ENCODE measurements at regions not wholly inside any gene's neighbourhood (a gene's known extent, or its start where the extent isn't known, plus 50 kb on each side); places are given as distances from the start of the nearest gene placed in this dataset.

DNA sequence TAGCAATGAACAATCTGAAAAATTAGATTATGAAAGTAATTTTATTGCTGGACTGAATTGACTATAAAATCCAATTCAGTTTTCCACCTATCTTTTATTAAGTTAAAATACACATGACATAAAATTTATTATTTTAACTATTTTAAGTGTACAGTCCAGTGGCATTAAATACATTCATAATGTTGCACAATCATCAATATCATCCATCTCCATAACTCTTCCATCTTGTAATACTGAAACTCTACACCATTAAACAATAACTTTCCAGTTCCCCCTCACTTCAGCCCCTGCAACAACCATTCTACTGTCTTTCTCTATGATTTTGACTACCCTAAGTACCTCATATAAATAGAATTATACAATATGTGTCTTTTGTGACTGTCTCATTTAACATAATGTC, 200.6 kb upstream of the ITGA1 start:
- TF ChIP-seq, protein P1, sequence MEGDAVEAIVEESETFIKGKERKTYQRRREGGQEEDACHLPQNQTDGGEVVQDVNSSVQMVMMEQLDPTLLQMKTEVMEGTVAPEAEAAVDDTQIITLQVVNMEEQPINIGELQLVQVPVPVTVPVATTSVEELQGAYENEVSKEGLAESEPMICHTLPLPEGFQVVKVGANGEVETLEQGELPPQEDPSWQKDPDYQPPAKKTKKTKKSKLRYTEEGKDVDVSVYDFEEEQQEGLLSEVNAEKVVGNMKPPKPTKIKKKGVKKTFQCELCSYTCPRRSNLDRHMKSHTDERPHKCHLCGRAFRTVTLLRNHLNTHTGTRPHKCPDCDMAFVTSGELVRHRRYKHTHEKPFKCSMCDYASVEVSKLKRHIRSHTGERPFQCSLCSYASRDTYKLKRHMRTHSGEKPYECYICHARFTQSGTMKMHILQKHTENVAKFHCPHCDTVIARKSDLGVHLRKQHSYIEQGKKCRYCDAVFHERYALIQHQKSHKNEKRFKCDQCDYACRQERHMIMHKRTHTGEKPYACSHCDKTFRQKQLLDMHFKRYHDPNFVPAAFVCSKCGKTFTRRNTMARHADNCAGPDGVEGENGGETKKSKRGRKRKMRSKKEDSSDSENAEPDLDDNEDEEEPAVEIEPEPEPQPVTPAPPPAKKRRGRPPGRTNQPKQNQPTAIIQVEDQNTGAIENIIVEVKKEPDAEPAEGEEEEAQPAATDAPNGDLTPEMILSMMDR (IDR thresholded peaks at IDR 0.05), result no peak
- Histone ChIP-seq H3K36me3 (ENCODE audit: insufficient read depth in 1 of 2, low read depth in 1 of 2) (no peaks in the 10 kb centered on the region), H3K27me3 (ENCODE audit: insufficient read depth in 3 of 3, low read length in 2 of 3) (no peaks in the 10 kb centered on the region), H3K4me3 (no peak overlapping the region), H3K4me1 (no peaks in the 10 kb centered on the region), H3K9me3 (no peaks in the 10 kb centered on the region), H3K27ac (no peak overlapping the region)
- intact Hi-C loops (cut with DNase I), result loop anchor here in 1 of 2 donors (1.0 kb wide), 1 partner anchor 38 kb away; no protein-coding TSS in a partner anchor
- ATAC-seq (no peak), DNase-seq (no peak)

DNA sequence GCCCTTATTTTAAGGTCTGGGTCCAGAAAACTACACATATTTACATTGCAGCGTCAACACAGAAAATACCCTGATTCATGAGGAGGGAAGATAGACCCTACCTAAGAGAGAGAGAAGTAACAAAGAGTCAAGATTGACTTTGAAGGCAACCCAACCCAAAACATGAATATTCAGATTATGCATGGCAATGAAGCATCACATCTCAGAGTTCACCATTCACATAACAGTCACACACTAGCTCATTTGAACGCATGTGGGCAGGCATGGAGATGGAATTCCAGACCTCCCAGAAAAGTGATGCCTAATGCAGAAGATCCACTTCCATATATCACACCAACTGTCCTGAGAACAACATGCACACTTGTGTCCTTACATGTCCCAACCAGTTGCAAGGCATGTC, 190.1 kb upstream of the ITGA1 start:
- 84 to 95% (median 87%) methylated on average over 2 of the region's 2 CpGs for WGBS, 3 donors
- intact Hi-C loops (cut with DNase I), result no loop called here
- Histone ChIP-seq H3K27me3 (ENCODE audit: insufficient read depth in 3 of 3, low read length in 2 of 3) (no peaks in the 10 kb centered on the region), H3K9me3 (no peaks in the 10 kb centered on the region), H3K4me1 (no peaks in the 10 kb centered on the region), H3K4me3 (no peak overlapping the region), H3K36me3 (ENCODE audit: insufficient read depth in 1 of 2, low read depth in 1 of 2) (no peaks in the 10 kb centered on the region), H3K27ac (no peak overlapping the region)
- no peak for DNase-seq
- TF ChIP-seq, protein P1 (IDR thresholded peaks at IDR 0.05), result no peak
- ATAC-seq, result no peak

DNA sequence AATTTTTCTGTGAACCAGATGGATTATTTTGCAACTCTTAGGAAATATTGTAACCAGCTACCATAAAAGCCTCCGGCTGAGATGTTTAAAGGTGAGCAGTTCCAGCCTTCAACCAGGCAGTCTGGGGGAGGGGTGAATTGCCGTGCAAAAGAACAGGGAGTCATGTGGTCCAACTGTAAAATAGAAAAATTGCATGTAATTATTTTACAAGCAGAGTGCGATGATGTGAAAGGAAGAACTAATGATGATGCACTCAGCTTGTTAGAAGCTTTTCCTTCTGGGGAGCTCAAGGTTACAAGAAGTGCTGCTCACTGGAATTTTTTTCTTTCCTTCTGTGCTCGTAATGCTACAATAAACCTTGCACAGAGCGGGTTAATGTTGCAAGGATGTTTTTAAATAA, 188.7 kb upstream of the ITGA1 start:
- Histone ChIP-seq H3K27me3 (ENCODE audit: insufficient read depth in 3 of 3, low read length in 2 of 3) (no peaks in the 10 kb centered on the region), H3K4me3 (no peak overlapping the region), H3K4me1 (no peaks in the 10 kb centered on the region), H3K27ac (no peak overlapping the region), H3K36me3 (ENCODE audit: insufficient read depth in 1 of 2, low read depth in 1 of 2) (no peaks in the 10 kb centered on the region), H3K9me3 (no peaks in the 10 kb centered on the region)
- no peak for ATAC-seq
- WGBS, 3 donors, result 37 to 40% (median 37%) methylated on average over 5 of the region's 5 CpGs
- DNase-seq, result no peak
- intact Hi-C loops (cut with DNase I), result no loop called here
- TF ChIP-seq, protein P1 (IDR thresholded peaks at IDR 0.05), result no peak

DNA sequence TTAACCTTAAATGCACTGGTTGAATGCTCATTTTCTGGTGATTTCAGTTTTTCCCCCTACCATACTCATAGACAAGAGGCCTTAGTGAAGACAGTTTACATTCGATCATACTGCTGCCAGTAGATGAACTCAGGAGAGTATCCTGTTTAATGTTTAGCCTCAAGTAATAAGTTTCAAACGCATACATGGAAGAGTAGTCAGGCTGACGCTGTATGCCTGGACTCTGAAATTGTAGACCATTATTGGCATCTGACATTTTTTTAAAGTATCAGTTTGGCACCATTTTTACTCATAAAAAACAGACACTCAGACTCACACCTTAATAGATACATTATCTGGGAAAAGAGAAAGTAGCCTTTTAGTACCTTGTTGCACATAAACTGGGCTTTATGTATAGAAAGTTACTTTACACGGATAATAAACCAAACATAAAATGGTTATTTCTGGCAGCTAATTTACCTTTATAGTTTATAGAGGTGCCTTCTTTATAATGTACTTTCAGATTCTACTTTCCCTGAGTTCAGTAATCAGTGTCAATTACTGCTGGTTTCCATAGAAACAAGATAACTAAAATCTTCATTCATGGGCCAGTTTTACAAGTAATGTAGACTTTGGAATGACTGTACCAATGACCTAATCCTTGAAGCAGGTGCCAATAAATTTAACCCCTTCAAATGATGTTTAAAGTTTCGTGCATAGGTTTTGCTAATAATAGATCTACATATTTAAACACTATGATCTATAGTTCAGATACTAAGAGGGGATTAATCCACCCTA, 183.8 kb upstream of the ITGA1 start:
- DNase-seq (no peak), ATAC-seq (no peak)
- H3K27ac ChIP-seq, result no peak overlapping the region
- H3K36me3 ChIP-seq (ENCODE audit: insufficient read depth in 1 of 2, low read depth in 1 of 2), result no peaks in the 10 kb centered on the region
- 56 to 65% (median 59%) methylated on average over 5 of the region's 5 CpGs for WGBS, 3 donors
- no peaks in the 10 kb centered on the region for H3K9me3 ChIP-seq
- intact Hi-C loops (cut with DNase I), result no loop called here
- H3K4me1 ChIP-seq, result no peaks in the 10 kb centered on the region
- H3K27me3 ChIP-seq (ENCODE audit: insufficient read depth in 3 of 3, low read length in 2 of 3), result no peaks in the 10 kb centered on the region
- no peak overlapping the region for H3K4me3 ChIP-seq
- TF ChIP-seq, protein P1 (IDR thresholded peaks at IDR 0.05), result no peak

Measured in psoas muscle (tissue), 7 donors.